Activated CD4-positive, alpha-beta T cell treated with anti-CD3 and anti-CD28 coated beads for 1 hour (primary cell): ENCODE measurements at regions not wholly inside any gene's neighbourhood (a gene's known extent, or its start where the extent isn't known, plus 50 kb on each side); places are given as distances from the start of the nearest gene placed in this dataset.
"Not testable (repeated sequence)": the region's sequence is repeated elsewhere in the genome, so short reads cannot be mapped to it uniquely, and the experiment has no call there.

ENCODE experiments used
- DNase-seq: peaks from one replicate; pipeline ENCODE4 v3.0.0-alpha.2; 2020

DNA sequence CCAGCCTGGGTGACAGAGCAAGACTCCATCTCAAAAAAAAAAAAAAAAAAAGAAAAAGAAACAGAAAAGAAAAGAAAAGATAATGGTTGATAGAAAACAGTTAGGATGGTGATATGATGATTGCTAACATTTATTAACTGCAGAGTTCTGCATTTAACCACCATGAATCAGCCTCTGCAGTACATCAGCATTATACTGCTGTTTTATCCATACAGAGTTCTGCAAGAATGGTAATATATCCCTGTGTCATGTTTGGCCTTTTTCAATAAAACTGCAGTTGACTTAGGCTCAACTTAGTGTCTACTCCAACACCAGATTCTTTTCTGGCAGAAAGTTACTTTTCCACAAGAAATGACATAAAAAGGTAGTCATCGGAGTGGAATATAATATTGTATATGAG, 62.6 kb downstream of the DUSP6 start:
- DNase-seq, result no peak

DNA sequence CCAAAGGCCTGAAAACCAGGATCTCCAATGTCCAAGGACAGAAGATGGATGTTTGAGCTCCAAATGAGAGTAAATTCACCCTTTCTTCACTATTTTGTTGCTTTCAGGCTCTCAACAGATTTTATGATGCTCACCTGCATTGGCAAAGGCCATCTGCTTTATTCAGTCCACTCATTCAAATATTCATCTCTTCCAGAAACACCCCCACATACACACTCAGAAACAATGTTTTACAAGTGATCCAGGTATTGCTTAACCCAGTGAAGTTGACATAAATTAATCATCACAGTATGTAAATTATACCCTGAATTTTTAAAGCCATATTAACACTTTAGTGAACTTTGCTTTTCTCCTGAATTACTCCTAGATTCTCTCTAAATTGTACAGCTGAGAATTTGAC, 63.3 kb downstream of the DUSP6 start:
- DNase-seq, result no peak

DNA sequence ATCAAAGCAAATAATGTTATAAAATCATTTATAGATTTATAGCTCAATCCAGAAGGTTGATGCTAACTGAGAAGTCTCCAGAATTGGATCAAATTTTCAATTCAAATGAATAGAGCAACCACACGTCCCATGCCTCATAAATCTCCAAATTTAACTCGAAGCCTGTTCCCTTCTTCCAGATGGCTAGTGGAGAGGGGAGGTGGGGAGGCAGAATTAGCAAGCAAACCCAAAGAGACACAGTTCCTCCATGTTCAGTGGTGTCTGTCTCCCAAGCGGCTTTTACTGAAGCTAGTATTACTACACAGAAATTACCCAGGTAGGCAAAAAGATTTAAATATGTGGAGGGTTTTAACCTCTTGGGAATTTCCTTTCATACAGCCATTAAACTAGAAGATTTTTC, 65.8 kb downstream of the DUSP6 start:
- no peak for DNase-seq

DNA sequence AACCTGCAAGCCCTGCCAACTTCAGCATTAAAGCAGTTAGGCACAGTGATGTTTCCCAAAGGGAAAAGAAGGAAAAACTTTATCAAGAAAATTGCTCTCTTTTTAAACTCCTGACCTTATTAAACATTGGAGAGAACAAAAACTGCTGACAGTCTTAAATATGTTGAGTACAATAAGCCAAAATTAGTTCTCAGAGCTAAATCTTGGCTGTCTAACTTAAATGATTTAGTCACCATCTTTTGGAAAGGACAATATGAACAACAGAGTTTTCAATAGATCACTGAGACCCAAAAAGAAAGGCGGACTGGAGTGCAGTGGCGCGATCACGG, 70.8 kb downstream of the DUSP6 start:
- no peak for DNase-seq

DNA sequence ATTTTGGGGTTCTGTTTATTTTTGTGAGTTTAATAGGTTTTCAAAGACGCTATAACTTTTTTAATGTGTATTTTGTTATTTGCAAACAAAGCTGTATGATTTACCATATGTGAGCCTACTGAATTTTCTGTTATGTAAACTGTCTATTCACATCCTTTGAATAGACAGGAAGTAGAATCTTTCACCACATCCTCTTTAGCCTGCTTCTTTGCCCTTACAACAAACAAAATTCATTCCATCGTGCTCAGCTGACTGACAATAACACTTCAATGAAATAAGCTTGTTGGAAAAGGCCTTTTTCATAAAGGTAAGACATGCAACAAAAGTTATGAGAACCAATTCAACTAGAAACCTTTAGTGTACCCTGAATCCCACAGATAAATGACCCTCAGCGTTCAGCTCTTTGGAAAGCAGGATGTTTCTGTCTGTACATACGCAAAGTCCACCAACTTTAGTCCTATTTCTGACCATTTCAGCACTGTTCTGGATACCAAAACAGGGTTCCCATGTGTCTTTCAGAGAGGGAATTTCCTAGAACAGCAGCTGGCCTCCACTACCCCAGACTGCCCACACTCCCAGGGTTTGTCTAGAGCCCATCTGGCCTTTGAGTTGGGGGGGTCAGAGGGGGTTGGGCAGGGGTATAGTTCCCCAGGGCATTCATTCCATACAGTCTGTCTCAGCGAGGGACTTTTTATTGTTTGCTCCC, 71.3 kb downstream of the DUSP6 start:
- DNase-seq, result no peak

DNA sequence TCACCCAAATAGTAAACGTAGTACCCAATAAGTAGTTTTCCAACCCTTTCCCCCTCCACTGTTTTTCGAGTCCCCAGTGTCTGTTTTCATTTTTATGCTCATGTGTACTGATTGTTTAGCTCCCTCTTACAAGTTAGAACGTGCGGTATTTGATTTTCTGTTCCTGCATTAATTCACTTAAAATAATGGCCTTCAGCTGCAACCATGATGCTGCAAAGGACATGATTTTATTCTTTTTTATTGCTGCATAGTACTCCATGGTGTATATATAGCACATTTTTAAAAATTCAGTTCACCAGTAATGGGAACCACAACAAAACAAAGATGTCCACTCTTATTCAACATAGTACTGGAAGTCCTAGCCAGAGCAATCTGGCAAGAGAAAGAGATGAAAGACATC, 72.8 kb downstream of the DUSP6 start:
- no peak for DNase-seq

DNA sequence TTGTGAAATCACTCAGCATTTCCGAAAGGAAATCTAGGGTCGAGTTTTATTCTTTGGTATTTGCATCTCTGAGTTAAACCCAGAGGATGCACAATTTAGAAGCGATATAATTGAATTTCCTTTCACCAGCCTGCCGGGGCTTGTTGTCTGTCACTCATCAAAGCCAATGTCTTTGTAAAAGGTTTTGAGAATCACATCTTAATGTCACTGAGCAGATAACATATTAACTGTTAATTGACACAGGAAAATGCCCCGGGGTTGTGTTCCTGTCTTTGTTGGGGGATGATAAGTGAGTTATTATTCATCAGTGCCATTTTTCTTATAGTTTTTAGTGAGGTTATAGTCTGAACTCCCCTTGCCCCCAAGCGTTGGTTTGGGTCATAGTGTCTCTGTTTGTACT, 73.4 kb downstream of the DUSP6 start:
- no peak for DNase-seq

DNA sequence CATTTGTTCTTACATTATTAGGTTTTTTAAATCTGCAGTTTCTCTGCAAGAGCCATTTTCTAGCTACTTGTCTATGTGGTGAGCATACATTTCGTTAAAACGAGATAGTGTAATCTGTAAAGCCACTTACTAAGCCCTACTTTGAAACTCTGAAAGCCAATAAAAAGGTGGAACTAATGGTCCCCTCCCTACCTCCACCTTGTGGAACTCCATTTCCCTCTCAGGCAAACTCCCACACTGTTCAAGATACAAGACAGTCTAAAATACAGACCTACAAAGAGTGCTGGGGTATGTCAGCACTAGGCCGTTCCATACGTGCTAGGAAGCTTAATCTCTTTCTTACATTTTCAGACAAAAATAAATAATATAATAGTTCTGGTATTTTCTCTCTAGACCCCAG, 74.1 kb downstream of the DUSP6 start:
- no peak for DNase-seq

DNA sequence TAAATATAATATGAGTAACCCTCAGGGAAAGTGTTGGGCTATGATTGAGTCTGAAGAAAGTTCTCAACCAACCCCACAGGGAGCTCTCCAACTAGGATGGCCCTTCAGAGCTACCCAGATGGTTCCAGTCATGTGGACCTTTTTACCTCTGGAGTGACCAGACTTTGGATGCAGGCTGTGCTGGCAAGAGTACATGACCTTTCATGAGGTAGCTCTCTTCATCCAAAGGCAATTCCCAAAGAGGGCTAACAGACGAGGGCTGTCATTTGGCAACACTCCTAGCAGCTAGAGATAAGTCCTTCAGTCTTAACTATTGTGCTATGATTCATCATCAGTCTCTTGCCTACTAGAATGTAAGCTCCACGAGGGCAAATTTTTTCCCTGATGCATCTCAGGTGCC, 75.4 kb downstream of the DUSP6 start:
- no peak for DNase-seq

DNA sequence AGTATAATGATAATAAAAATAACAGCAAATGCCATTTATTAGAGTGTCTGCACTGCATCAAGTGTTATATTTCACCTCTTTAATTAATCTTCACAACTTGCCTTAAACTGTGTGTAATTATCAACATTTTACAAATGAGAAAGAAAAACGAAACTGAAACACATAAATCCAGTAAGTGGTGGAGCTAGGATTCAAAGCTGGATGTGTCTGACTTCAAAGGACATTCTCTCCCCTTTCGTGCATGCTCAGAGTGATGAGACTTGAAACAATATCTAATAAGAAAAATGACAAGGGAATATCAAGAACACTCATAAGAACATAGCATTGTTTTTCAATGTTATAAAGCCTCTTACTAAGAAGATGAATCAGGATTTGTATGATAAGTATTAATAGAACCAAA, 78.8 kb downstream of the DUSP6 start:
- DNase-seq, result no peak

DNA sequence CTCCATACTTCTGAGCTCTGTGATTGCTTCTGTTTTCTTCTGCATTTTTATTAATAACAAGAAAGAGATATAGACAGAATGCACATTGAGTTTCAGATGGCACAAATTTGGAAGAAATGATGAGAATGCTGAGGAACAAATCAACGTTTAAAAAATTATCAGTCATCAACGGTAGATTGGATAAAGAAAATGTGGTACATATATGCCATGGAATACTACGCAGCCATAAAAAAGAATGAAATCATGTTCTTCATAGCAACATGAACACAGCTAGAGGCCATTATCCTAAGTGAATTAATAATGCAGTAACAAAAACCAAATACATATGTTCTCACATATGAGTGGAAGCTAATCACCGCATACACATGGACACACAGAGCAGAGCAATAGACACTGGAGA, 81.8 kb downstream of the DUSP6 start:
- DNase-seq, result no peak

DNA sequence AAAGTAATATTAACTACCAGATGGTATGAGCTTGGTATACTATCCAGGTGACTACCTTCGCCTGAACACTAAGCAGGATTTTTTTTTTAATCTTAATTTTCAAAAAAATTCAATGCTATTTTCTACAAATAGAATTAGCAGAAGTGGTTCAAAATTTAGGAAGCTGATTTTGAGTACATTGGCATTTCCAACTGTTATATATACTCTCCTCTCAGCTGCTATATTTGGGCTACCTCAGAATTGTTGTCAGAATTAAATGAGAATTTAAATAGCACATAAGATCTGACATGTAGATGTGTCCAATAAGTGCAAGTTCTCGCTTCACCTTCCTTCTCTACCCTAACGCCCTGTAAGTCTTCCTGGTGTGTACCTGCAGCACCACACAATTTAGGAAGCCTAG, 83.1 kb downstream of the DUSP6 start:
- DNase-seq, result no peak

DNA sequence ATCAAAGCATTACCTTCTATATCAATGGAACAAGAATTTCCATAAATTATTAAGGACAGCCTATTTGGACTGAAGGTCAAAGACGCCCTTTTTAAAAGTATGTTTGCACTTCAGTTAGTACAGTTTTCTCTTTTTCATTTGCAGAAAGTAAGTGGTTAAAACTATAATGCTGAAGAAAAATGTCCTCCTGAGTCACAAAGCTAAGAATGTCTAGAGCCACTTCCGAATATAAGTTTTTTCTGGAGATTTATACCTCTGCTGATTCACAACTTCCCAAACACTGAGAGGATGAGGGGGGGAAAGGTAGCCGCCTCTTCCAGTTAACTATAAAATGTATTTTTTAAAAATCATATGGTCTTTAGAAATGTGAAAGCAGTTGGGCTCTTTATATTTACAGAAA, 84.9 kb downstream of the DUSP6 start:
- DNase-seq, result no peak

DNA sequence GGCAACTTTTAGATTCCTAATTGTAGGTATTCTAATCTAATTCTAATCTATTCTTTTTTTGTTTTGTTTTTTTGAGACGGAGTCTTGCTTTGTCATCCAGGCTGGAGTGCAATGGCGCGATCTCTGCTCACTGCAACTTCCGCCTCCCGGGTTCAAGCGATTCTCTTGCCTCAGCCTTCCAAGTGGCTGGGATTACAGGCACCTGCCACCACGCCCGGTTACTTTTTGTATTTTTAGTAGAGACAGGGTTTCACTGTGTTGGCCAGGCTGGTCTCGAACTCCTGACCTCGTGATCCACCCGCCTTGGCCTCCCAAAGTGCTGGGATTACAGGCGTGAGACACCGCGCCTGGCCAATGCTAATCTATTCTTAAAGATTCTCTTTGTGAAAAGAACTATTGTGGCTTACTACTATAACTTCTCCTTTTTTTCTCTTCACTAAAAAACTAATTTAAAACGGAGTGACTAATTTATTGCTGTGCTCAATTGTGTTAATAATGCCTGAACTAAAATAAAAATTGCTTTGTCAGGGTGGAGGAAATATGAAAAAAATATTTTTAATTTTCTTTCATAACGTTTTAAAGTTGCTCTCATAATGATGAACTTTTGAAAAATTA, 85.6 kb downstream of the DUSP6 start:
- DNase-seq, result not testable (repeated sequence)

DNA sequence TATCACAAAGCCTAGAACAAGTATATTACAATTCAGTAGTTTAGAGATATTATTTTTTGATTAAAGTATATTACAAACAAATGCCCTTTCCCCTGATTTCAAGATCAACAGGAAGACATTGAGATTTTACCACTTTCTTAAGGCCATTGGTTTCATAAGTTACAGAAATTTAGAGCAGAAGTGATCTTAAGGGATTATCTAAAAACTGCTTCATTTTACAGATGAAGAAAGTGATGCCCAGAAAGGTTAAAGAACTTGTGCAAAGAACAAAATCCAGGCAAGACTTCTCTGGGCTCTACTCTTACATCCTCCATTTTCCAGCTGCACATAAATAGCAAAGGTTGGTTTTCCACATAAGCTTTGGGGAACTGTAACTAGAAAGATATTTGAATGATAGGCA, 87.5 kb downstream of the DUSP6 start:
- DNase-seq, result no peak

DNA sequence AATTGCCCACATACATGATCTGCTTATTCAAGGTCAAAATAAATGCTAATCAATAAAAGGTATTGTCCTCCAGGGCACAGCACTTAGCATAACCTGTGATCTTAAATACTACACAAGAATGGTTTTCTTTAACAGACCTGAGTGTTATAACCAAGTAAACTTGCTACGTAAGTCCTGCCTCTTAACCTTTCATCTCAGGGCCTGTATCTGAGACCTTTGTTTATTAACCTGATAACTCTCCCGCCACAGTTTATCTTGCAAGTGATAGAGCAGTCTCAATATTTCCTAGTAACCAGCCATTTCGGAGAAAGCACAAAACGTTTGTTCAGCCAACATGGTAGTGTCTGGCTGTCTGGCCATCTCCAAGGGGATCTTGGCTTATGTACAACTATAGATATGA, 88.4 kb downstream of the DUSP6 start:
- DNase-seq, result no peak

DNA sequence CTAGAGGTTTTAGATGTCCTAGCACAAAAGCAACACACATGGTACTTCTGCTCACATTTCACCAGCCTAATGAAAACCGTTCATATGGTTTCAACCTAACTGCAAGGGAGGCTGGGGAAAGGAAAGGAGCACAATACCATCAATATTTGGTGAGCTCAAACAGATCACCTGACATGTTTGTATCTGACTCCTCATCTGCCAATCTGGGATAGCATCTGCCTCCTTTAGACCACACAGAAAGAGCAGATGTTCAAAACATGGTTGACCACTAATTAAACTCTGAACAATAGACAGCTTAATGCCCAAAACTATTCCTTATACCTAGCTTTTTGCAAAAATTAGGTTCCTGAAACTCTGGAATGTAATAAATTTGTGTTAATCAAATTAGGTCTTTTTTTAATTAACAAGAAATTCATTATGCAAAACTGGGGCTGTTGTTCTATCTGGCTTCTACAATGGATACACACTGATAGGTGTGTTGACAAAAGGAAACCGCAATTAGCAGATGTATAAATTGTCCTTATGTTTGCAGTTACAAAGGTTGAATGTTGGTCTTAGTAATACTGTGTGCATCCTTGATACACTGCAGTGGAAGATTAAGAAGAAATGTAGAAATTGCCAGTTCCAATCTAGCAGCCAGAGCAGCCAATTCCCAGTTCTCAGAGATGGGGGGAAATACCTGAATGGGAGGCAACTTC, 89.3 kb downstream of the DUSP6 start:
- DNase-seq, result no peak

DNA sequence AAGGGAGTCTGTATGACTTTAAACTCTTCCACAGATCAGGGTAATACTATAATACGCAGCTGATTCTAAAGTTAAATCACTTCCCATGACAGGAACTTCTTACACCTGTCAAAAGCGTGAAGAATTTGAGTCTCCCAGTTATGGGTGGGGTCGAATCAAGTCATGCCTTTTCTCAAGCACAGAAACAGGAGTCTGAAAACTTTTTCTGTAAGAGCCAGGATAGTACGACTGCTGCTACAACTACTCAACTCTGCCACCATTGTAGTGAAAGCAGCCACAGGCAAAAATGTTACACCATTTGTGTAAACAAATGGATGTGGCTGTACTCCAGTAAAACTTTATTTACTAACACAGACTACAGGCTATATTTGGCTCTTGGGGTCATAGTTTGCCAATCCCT, 90.3 kb downstream of the DUSP6 start:
- no peak for DNase-seq

DNA sequence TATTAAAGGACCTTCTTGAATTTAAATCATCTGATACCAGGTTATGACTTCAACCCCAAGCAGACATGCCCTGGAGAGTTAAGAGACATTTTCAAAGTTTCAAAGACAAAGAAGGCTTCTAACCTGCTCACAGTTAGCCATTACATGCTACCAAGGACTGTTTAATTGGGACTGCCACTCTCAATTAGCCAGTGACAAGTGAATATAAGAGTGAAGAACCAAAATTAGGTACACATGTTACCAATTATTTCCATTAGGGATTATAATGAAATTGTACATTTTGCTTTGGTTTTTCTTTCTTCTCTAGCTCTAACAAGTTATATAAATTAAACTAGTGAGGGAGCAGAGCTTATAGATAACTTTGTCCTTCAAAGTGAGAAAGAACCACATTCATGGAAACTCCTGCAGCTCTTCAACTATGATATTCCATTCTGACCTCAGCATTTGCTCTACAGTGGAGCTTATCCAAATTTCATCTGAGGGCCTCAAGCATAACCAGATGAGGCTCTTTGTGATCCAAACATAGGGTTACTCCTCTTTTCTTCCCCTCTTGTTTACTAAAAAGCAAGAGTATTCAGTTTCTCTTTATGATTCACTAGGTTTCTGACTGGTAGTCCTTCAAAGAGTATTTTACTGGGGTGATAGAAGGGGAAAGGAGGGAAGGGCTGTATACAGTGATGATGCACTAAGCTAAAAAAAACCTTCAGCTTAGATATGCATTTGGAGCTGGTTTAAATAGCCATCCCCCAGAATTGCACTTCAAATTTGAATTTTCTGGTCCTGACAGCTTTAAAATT, 91.3 kb downstream of the DUSP6 start:
- no peak for DNase-seq

DNA sequence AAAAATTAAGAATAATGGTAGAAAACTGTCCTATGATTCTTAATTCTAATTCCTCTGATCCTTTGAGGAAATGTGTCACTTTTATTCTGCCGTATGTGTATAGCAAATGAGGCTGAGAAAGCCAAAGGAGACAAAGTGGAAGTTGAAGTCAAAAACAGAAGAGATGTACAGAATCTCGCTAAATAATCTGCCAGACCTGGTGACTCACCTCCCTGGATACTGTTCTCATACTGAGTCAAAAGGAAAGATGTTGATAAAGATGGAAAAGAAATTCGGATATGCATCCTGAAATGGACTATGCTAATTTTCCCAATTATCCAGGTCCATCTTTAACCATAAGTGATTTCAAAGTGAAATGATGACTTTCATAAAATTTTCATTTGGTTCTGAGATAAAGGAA, 92.5 kb downstream of the DUSP6 start:
- DNase-seq, result no peak

DNA sequence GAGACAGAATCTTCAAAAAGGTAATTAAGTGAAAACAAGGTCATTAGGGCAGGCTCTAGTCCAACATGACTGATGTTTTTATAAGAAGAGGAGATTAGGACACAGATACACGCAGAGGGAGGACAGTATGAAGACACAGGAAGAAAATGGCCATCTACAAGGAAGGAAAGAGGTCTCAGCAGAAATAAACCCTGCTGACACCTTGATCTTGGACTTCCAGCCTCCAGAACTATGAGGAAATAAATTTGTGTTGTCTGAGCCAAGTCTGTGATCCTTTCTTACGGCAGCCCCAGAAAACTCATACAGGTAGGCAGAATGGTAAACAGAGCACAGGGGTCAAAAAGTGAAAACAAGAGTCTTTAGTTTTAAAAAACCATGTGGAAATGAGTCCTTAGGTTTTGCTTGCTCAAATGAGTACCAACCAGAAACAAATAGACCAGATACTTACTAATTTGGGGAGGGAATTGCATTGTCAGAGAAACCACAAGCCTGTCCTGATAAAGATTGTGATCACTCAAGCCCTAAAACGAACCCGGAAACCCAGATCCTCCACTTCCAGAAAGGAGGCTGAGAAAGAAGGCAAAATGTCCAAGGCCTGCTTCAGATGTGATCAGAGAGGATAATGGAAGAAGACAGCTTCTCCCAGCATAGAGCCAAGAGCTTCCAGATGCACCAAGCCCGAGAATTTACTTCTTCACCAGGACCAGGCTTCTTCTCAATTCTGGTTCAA, 93.9 kb downstream of the DUSP6 start:
- DNase-seq, result no peak

DNA sequence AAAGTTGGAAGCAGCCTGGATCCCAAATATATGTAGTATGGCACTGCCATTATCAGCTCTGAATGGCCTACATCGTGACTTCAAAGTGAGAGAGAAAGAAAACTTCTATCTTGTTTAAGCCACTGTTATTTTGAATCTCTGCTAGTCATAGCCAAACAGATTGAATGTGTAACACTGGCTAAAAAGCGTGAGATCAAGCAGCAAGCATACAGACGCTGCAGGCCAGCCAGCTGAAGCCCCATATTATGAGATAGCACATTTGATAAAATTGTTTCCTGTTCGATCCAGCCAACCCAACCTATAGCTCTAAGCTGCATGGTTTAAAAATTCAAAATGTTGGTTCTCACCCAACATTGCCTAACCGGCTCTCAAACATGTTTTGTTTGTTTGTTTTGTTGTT, 95.0 kb downstream of the DUSP6 start:
- no peak for DNase-seq

DNA sequence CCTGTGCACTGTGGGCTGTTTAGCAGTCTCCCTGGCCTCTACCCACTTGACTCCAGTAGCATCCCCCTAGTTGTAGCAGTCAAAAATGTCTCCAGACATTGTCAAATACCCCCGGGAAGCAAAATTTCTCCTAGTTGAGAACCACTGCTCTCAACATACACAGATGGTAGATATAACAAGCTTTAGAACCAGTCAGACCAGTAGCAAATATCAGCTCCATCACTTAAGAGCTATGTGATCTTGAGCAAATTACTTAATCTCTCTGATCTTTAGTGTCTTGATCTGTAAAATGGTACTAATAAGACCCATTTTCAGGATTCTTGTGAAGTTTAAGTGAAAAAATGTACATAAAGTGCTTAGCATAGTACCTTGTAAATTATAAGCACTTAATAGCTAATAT, 96.2 kb downstream of the DUSP6 start:
- DNase-seq, result no peak
